ENCODE measurements at regions not wholly inside any gene's neighbourhood (a gene's known extent, or its start where the extent isn't known, plus 50 kb on each side); places are given as distances from the start of the nearest gene placed in this dataset.

DNA sequence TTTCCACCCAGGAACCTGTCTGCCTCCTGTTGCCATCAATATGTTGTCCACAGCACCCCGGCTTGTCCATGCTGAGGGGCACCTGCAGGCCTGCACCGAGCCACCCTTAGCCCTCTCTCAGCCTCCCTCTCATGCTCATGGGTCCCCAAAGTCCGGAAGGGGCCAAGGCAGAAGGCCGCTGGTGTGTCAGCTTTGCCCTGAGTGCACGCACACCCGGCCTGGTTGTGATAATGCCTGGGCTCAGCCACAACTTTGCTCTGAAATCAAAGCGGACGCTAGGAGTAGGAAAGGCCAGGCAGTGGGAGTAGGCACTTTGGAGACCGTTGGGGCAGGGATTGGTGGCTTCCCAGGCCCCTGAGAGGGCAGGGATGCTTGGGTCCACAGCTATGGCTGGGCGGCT lies 201.8 kb upstream of the NUDT12 start:
- no peak for TF ChIP-seq CTCF (IDR thresholded peaks at IDR 0.05; ENCODE audit: poor library complexity)
- TF ChIP-seq EZH2phosphoT487 (IDR thresholded peaks at IDR 0.05; ENCODE audit: low read depth, severe bottlenecking, unreplicated experiment) = no peak
